ENCODE measurements at regions not wholly inside any gene's neighbourhood (a gene's known extent, or its start where the extent isn't known, plus 50 kb on each side); places are given as distances from the start of the nearest gene placed in this dataset.
A peak's percentile ranks its signal among the peaks of the same experiment; 100 is the strongest.

GRCh38 chr11:104572279-104572678 is 326.0 kb downstream of the CASP12 start:
- ChIA-PET CTCF (interaction anchor here (1.2 kb wide), 1 partner anchor 301 kb away, joined by 3 read pairs; no protein-coding TSS in a partner anchor), POLR2A (ENCODE audit: low non-redundant PET) (no interaction called here)
- TF ChIP-seq CTCF (conservative IDR thresholded peaks at IDR 0.05; ENCODE audit: low read depth): no peak
- no peak for DNase-seq (ENCODE audit: low spot score)
- no peak overlapping the region for H3K27ac ChIP-seq

- POLR2A ChIA-PET (ENCODE audit: low non-redundant PET): no interaction called here
- CTCF ChIA-PET: no interaction called here
- H3K27ac ChIP-seq: no peak overlapping the region
- no peak for TF ChIP-seq CTCF (conservative IDR thresholded peaks at IDR 0.05; ENCODE audit: low read depth)
- DNase-seq (ENCODE audit: low spot score): peak; percentile 44
Measured at GRCh38 chr11:104570078-104570701, 328.1 kb downstream of the CASP12 start.

- H3K27ac ChIP-seq: no peak overlapping the region
- no peak for DNase-seq (ENCODE audit: low spot score)
- ChIA-PET CTCF (no interaction called here), POLR2A (ENCODE audit: low non-redundant PET) (no interaction called here)
- TF ChIP-seq CTCF (conservative IDR thresholded peaks at IDR 0.05; ENCODE audit: low read depth): no peak
Measured at GRCh38 chr11:104565583-104565961, 332.7 kb downstream of the CASP12 start.

GRCh38 chr11:104564921-104565582 is 333.2 kb downstream of the CASP12 start:
- ChIA-PET POLR2A (ENCODE audit: low non-redundant PET) (no interaction called here), CTCF (no interaction called here)
- no peak for DNase-seq (ENCODE audit: low spot score)
- no peak overlapping the region for H3K27ac ChIP-seq
- TF ChIP-seq CTCF (conservative IDR thresholded peaks at IDR 0.05; ENCODE audit: low read depth): no peak

- no peak for DNase-seq (ENCODE audit: low spot score)
- no peak overlapping the region for H3K27ac ChIP-seq
- ChIA-PET POLR2A (ENCODE audit: low non-redundant PET) (no interaction called here), CTCF (no interaction called here)
- no peak for TF ChIP-seq CTCF (conservative IDR thresholded peaks at IDR 0.05; ENCODE audit: low read depth)
Measured at GRCh38 chr11:104556606-104557301, 341.5 kb downstream of the CASP12 start.

- no peak overlapping the region for H3K27ac ChIP-seq
- ChIA-PET CTCF (no interaction called here), POLR2A (ENCODE audit: low non-redundant PET) (no interaction called here)
- DNase-seq (ENCODE audit: low spot score): no peak
- TF ChIP-seq CTCF (conservative IDR thresholded peaks at IDR 0.05; ENCODE audit: low read depth): no peak
Measured at GRCh38 chr11:104549019-104549418, 349.2 kb downstream of the CASP12 start.
